H1 (cell line): ENCODE measurements at regions not wholly inside any gene's neighbourhood (a gene's known extent, or its start where the extent isn't known, plus 50 kb on each side); places are given as distances from the start of the nearest gene placed in this dataset.
A peak's percentile ranks its signal among the peaks of the same experiment; 100 is the strongest.

Experiments used
- CTCF ChIA-PET: fragments of 300-600 bp; sonication (Branson Sonifier 250); formaldehyde crosslinking; loops from one replicate; lab custom pipeline; 2021; ENCODE audit not compliant: partially characterized antibody; lab: Charles Lee
- POLR2A ChIA-PET: fragments of 300-600 bp; sonication (Branson Sonifier 250); formaldehyde crosslinking; loops from one replicate; lab custom pipeline; 2021; ENCODE audit warnings: inconsistent platforms; ENCODE audit not compliant: partially characterized antibody; lab: Charles Lee
- DNase-seq, 2 experiments: peaks; one replicate each; pipeline versions ENCODE4 v3.0.0 to v3.0.0-alpha.2; 2010 to 2022; ENCODE audit warnings: low spot score in 2 of 2, low read depth in 1 of 2, mixed read lengths in 1 of 2
- FAIRE-seq: peaks from 2 replicates; lab custom pipeline; 2011; peaks lifted over from hg19 to GRCh38; lab: Jason Lieb, UNC
- H2AFZ ChIP-seq: 2 replicates; pipeline ENCODE4 v1.8.1; 2012; ENCODE audit warnings: low read length, inconsistent platforms
- H2AK5ac ChIP-seq: 2 replicates; pipeline ENCODE4 v1.6.1; 2013; ENCODE audit warnings: low read depth, low read length
- H2BK120ac ChIP-seq: replicated peaks from 2 replicates; pipeline ENCODE3; 2013; ENCODE audit warnings: low read depth, low read length, inconsistent platforms
- H2BK12ac ChIP-seq: 2 replicates; pipeline ENCODE4 v1.6.1; 2013; ENCODE audit warnings: low read depth, low read length
- H2BK15ac ChIP-seq: 2 replicates; pipeline ENCODE4 v1.6.1; 2013; ENCODE audit warnings: low read length
- H2BK20ac ChIP-seq: 2 replicates; pipeline ENCODE4 v1.6.1; 2013; ENCODE audit warnings: low read length
- H2BK5ac ChIP-seq: 2 replicates; pipeline ENCODE4 v1.6.1; 2013; ENCODE audit warnings: low read depth, low read length
- H3K14ac ChIP-seq: 2 replicates; pipeline ENCODE4 v1.6.1; 2013; ENCODE audit warnings: inconsistent platforms; ENCODE audit not compliant: insufficient read length
- H3K18ac ChIP-seq: 2 replicates; pipeline ENCODE4 v1.6.1; 2013; ENCODE audit warnings: low read length; ENCODE audit errors: extremely low read depth
- H3K23ac ChIP-seq: 2 replicates; pipeline ENCODE4 v1.6.1; 2013; ENCODE audit warnings: inconsistent platforms; ENCODE audit not compliant: insufficient read length
- H3K23me2 ChIP-seq: 2 replicates; pipeline ENCODE4 v1.6.1; 2013; ENCODE audit warnings: low read depth, low read length
- H3K27ac ChIP-seq: 2 replicates; pipeline ENCODE4 v1.6.1; 2011; ENCODE audit warnings: low read depth, low read length, inconsistent platforms
- H3K27me3 ChIP-seq, 4 experiments: replicated peaks in 1 of 4; 1 replicate in 1 of 4; 2 replicates in 3 of 4; pipeline versions ENCODE4 v1.6.1 to v1.8.1; 2011 to 2013; ENCODE audit warnings: low read length in 3 of 4, mild to moderate bottlenecking in 3 of 4, inconsistent platforms in 2 of 4, mixed read lengths in 2 of 4, moderate library complexity in 1 of 4; ENCODE audit not compliant: control insufficient read depth in 3 of 4, insufficient read depth in 3 of 4; ENCODE audit errors: extremely low read depth in 1 of 4
- H3K36me3 ChIP-seq, 4 experiments: 2 replicates each; pipeline versions ENCODE4 v1.6.1 to v1.8.1; 2011 to 2013; ENCODE audit warnings: mild to moderate bottlenecking in 4 of 4, low read length in 3 of 4, moderate library complexity in 2 of 4, control low read depth in 1 of 4, inconsistent platforms in 1 of 4; ENCODE audit not compliant: insufficient read depth in 4 of 4, control insufficient read depth in 2 of 4
- H3K4ac ChIP-seq: replicated peaks from 2 replicates; pipeline ENCODE3; 2013; ENCODE audit warnings: low read length, low read depth, mixed read lengths, inconsistent platforms; ENCODE audit not compliant: insufficient read length
- H3K4me1 ChIP-seq, 4 experiments: replicated peaks in 1 of 4; 1 replicate in 1 of 4; 2 replicates in 3 of 4; pipeline versions ENCODE4 v1.6.1 to v1.8.1; 2011 to 2013; ENCODE audit warnings: low read length in 3 of 4, inconsistent platforms in 2 of 4, mixed read lengths in 1 of 4; ENCODE audit not compliant: insufficient read depth in 4 of 4, control insufficient read depth in 3 of 4
- H3K4me2 ChIP-seq, 2 experiments: 2 replicates each; pipeline versions ENCODE4 v1.6.1 to v1.8.1; 2011 to 2013; ENCODE audit warnings: low read depth in 2 of 2, low read length in 2 of 2, control low read depth in 1 of 2, inconsistent platforms in 1 of 2, mild to moderate bottlenecking in 1 of 2; ENCODE audit not compliant: insufficient read depth in 1 of 2
- H3K4me3 ChIP-seq, 4 experiments: fragments of 200-600, 300-600 bp in 1 of 4; sonication (generic), shearing (Covaris generic), sonication (Bioruptor Twin) in 1 of 4; 2 replicates each; pipeline versions ENCODE4 v1.5.1 to v1.8.1; 2011 to 2016; ENCODE audit warnings: low read length in 4 of 4, low read depth in 3 of 4, control low read depth in 2 of 4, inconsistent platforms in 2 of 4, mild to moderate bottlenecking in 2 of 4, mixed read lengths in 1 of 4, moderate library complexity in 1 of 4; ENCODE audit not compliant: insufficient read depth in 2 of 4; ENCODE audit errors: extremely low read depth in 1 of 4
- H3K56ac ChIP-seq: replicated peaks from 2 replicates; pipeline ENCODE3; 2013; ENCODE audit warnings: low read depth, mild to moderate bottlenecking, mixed read lengths, low read length, inconsistent platforms; ENCODE audit not compliant: insufficient read length
- H3K79me1 ChIP-seq: 2 replicates; pipeline ENCODE4 v1.6.1; 2013; ENCODE audit warnings: low read depth, low read length, control low read depth
- H3K79me2 ChIP-seq, 2 experiments: 2 replicates each; pipeline versions ENCODE4 v1.6.1 to v1.8.1; 2012 to 2013; ENCODE audit warnings: low read length in 2 of 2, mild to moderate bottlenecking in 2 of 2, inconsistent platforms in 1 of 2; ENCODE audit not compliant: insufficient read depth in 2 of 2, control insufficient read depth in 1 of 2
- H3K9ac ChIP-seq, 4 experiments: replicated peaks in 1 of 4; 1 replicate in 1 of 4; 2 replicates in 3 of 4; pipeline versions ENCODE4 v1.6.1 to v1.8.1; 2011 to 2013; ENCODE audit warnings: low read depth in 3 of 4, low read length in 3 of 4, control low read depth in 2 of 4, mild to moderate bottlenecking in 2 of 4, moderate library complexity in 2 of 4, inconsistent platforms in 1 of 4; ENCODE audit errors: extremely low read depth in 1 of 4
- H3K9me3 ChIP-seq, 2 experiments: 2 replicates each; pipeline versions ENCODE4 v1.6.1 to v1.8.1; 2012 to 2013; ENCODE audit warnings: mild to moderate bottlenecking in 2 of 2, moderate library complexity in 2 of 2, control low read depth in 1 of 2, inconsistent platforms in 1 of 2, low read depth in 1 of 2, low read length in 1 of 2, mixed read lengths in 1 of 2; ENCODE audit not compliant: insufficient read depth in 2 of 2
- H4K20me1 ChIP-seq, 2 experiments: replicated peaks in 1 of 2; 2 replicates each; pipeline versions ENCODE3 to v1.8.1; 2011 to 2013; ENCODE audit warnings: inconsistent platforms in 2 of 2, low read length in 2 of 2, mild to moderate bottlenecking in 1 of 2; ENCODE audit not compliant: insufficient read depth in 2 of 2, control insufficient read depth in 1 of 2
- H4K5ac ChIP-seq: 2 replicates; pipeline ENCODE4 v1.6.1; 2013; ENCODE audit warnings: low read length, low read depth, mixed read lengths, inconsistent platforms; ENCODE audit not compliant: insufficient read length
- H4K8ac ChIP-seq: 2 replicates; pipeline ENCODE4 v1.8.0; 2013; ENCODE audit warnings: mild to moderate bottlenecking, moderate library complexity, low read length, inconsistent platforms; ENCODE audit not compliant: insufficient read depth; ENCODE audit errors: extremely low read depth
- H4K91ac ChIP-seq: replicated peaks from 2 replicates; pipeline ENCODE3; 2013; ENCODE audit warnings: low read length, mixed read lengths, inconsistent platforms; ENCODE audit not compliant: insufficient read length
- KDM4A ChIP-seq: IDR thresholded peaks from one replicate; pipeline ENCODE4 v1.7.1; 2012; ENCODE audit warnings: low read depth, mild to moderate bottlenecking, moderate library complexity, low read length, inconsistent platforms; ENCODE audit not compliant: severe bottlenecking
- TEAD4 ChIP-seq: IDR thresholded peaks from 2 replicates; pipeline ENCODE4 v1.6.1; 2012; ENCODE audit warnings: low read depth, low read length, inconsistent platforms, mixed read lengths
- WGBS, 2 experiments: shearing (Covaris generic) in 1 of 2; methylation state at CpG; one replicate each; pipeline versions ENCODE4 v1.1.6 to v1.1.7; 2013 to 2015; ENCODE audit warnings: low lambda C conversion rate in 2 of 2, mixed read lengths in 2 of 2, inconsistent platforms in 1 of 2, low coverage in 1 of 2, missing lambda C conversion rate in 1 of 2; ENCODE audit not compliant: insufficient replicate concordance in 2 of 2, insufficient coverage in 1 of 2, insufficient read length in 1 of 2; ENCODE audit errors: extremely low coverage in 1 of 2, missing lambda C conversion rate in 1 of 2; 5-methylcytosine and 5-hydroxymethylcytosine counted together

DNA sequence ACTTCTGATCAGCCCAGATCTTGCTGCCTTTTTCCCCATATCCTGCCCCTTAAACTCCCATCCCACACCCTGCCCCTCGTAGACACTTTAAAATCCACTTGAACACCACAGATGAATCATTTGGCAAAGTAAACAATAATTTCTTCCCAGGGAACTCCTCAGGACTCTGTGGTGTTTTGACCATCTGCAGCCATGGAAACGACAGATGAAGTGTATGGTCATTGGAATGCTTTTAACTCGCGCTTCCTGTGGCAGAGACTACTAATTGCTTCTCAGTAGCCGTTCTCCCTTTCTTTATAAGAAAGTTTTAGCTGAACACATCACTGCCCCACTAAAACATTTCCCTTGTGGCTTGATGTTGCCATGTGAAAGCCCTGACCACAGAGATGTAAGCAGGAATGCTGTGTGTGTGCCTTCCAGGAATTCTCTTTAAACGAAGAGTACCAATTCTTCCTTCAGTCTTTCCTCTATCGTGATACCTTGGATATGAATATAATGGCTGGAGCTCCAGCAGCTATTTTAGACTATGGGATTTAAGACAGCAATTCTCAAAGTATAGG lies 92.7 kb upstream of the PARD3B start:
- H3K14ac ChIP-seq, result no peak overlapping the region
- no peaks in the 10 kb centered on the region for H3K79me2 ChIP-seq
- H2BK5ac ChIP-seq, result no peak overlapping the region
- no peak overlapping the region for H4K8ac ChIP-seq
- H3K23ac ChIP-seq, result no peak overlapping the region
- H3K9ac ChIP-seq, result no peak overlapping the region
- no peak overlapping the region for H4K91ac ChIP-seq
- H4K5ac ChIP-seq, result no peak overlapping the region
- ChIA-PET POLR2A (no interaction called here), CTCF (no interaction called here)
- no peak overlapping the region for H3K4me2 ChIP-seq
- H3K4me1 ChIP-seq, result peaks cover 0 to 2% (median 0%) of the 10 kb centered on the region in 4 experiments; a peak in 2 of 7 replicates
- no peak overlapping the region for H3K18ac ChIP-seq
- H2BK12ac ChIP-seq, result no peak overlapping the region
- no peak overlapping the region for H3K4ac ChIP-seq
- H2AFZ ChIP-seq, result 0 out of 2 replicates have a peak overlapping the region, but pooled peaks have one; percentile 81
- 79% methylated on average over 7 of the region's 7 CpGs; no CpG with 5 or more reads in 1 of the 2 experiments for WGBS, 2 experiments
- DNase-seq, result no peak
- H3K4me3 ChIP-seq, result no peak overlapping the region
- no peaks in the 10 kb centered on the region for H3K9me3 ChIP-seq
- no peak overlapping the region for H2BK15ac ChIP-seq
- no peak for TF ChIP-seq KDM4A
- 0 out of 2 replicates have a peak, but pooled peaks have one; percentile 11 for TF ChIP-seq TEAD4
- peak; percentile 32 for FAIRE-seq
- no peaks in the 10 kb centered on the region for H3K36me3 ChIP-seq
- H3K23me2 ChIP-seq, result no peaks in the 10 kb centered on the region
- H2BK120ac ChIP-seq, result no peak overlapping the region
- H3K56ac ChIP-seq, result no peak overlapping the region
- H3K27ac ChIP-seq, result no peak overlapping the region
- H2AK5ac ChIP-seq, result no peak overlapping the region
- H3K27me3 ChIP-seq, result no peaks in the 10 kb centered on the region
- H2BK20ac ChIP-seq, result no peak overlapping the region
- no peaks in the 10 kb centered on the region for H3K79me1 ChIP-seq
- H4K20me1 ChIP-seq, result no peaks in the 10 kb centered on the region
